Natural killer cell (primary cell): ENCODE measurements at regions not wholly inside any gene's neighbourhood (a gene's known extent, or its start where the extent isn't known, plus 50 kb on each side); places are given as distances from the start of the nearest gene placed in this dataset.

Source experiments
- ATAC-seq, 3 donors: fragments of 150-1000 bp in 2 of 3; fragments of 200-7000 bp in 1 of 3; cut with Tn5 transposase; 1 replicate in 1 of 3; 2 replicates in 2 of 3; pipeline ENCODE4 v1.10.0; 2021; ENCODE audit warnings: mild to moderate bottlenecking in 2 of 3, moderate library complexity in 2 of 3
- DNase-seq, 2 donors: peaks; one replicate each; pipeline versions ENCODE4 v3.0.0 to v3.0.0-alpha.2; 2013 to 2021; ENCODE audit warnings: mixed read lengths in 1 of 2
- H3K27ac ChIP-seq: one replicate; pipeline ENCODE4 v1.5.1; 2013; ENCODE audit warnings: mild to moderate bottlenecking, low read length
- H3K27me3 ChIP-seq: one replicate; pipeline ENCODE4 v1.6.1; 2013; ENCODE audit warnings: low read length; ENCODE audit not compliant: control insufficient read depth, insufficient read depth
- H3K36me3 ChIP-seq: one replicate; pipeline ENCODE4 v1.6.1; 2013; ENCODE audit warnings: low read length; ENCODE audit not compliant: control insufficient read depth, insufficient read depth
- H3K4me1 ChIP-seq: one replicate; pipeline ENCODE4 v1.6.1; 2013; ENCODE audit warnings: low read length; ENCODE audit not compliant: control insufficient read depth, insufficient read depth
- H3K4me3 ChIP-seq: one replicate; pipeline ENCODE4 v1.5.1; 2013; ENCODE audit warnings: low read length
- H3K9me3 ChIP-seq: one replicate; pipeline ENCODE4 v1.6.1; 2013; ENCODE audit warnings: low read length; ENCODE audit not compliant: control insufficient read depth, insufficient read depth
- H3K27ac Mint-ChIP-seq, 2 donors: one replicate each; pipeline ENCODE4 v1.8.0; 2022; ENCODE audit warnings: mild to moderate bottlenecking in 2 of 2, mixed read lengths in 2 of 2, moderate library complexity in 1 of 2
- H3K27me3 Mint-ChIP-seq, 2 donors: one replicate each; pipeline ENCODE4 v1.8.0; 2022; ENCODE audit warnings: low read depth in 2 of 2, mixed read lengths in 2 of 2
- H3K36me3 Mint-ChIP-seq: one replicate; pipeline ENCODE4 v1.8.0; 2022; ENCODE audit warnings: mixed read lengths
- H3K4me1 Mint-ChIP-seq, 2 donors: one replicate each; pipeline ENCODE4 v1.8.0; 2022; ENCODE audit warnings: mixed read lengths in 2 of 2
- H3K4me3 Mint-ChIP-seq: one replicate; pipeline ENCODE4 v1.8.0; 2022; ENCODE audit warnings: mild to moderate bottlenecking, moderate library complexity, mixed read lengths
- H3K9me3 Mint-ChIP-seq, 2 donors: one replicate each; pipeline ENCODE4 v1.8.0; 2022; ENCODE audit warnings: mixed read lengths in 2 of 2
- CTCF ChIP-seq: fragments of 200-600 bp; IDR thresholded peaks from one replicate; pipeline ENCODE4 v1.8.0; 2022; ENCODE audit warnings: antibody characterized with exemption
- WGBS: methylation state at CpG from one replicate; pipeline ENCODE4 v1.1.7; 2013; ENCODE audit warnings: missing lambda C conversion rate; ENCODE audit not compliant: insufficient coverage; 5-methylcytosine and 5-hydroxymethylcytosine counted together
- intact Hi-C: fragments of 100-400 bp; cut with micrococcal nuclease; formaldehyde crosslinking; loops from one replicate; pipeline ENCODE4 v1.14.2; 2022

GRCh38 chr2:183919167-183919566, 679.2 kb upstream of the ZNF804A start:
- H3K27ac Mint-ChIP-seq, result no peak overlapping the region
- no peaks in the 10 kb centered on the region for H3K36me3 Mint-ChIP-seq
- peaks cover 6 to 17% of the 10 kb centered on the region in 2 donors for H3K9me3 Mint-ChIP-seq
- H3K4me1 ChIP-seq, result no peaks in the 10 kb centered on the region
- no peak overlapping the region for H3K4me3 Mint-ChIP-seq
- H3K4me1 Mint-ChIP-seq, result no peaks in the 10 kb centered on the region
- no peaks in the 10 kb centered on the region for H3K9me3 ChIP-seq
- H3K4me3 ChIP-seq, result no peak overlapping the region
- H3K27me3 Mint-ChIP-seq, result no peaks in the 10 kb centered on the region
- H3K27ac ChIP-seq, result no peak overlapping the region
- no peaks in the 10 kb centered on the region for H3K36me3 ChIP-seq
- ATAC-seq (no peak), DNase-seq (no peak)
- WGBS, result no CpG with 5 or more reads among the region's 1 CpG
- no peak for TF ChIP-seq CTCF
- H3K27me3 ChIP-seq, result no peaks in the 10 kb centered on the region
- intact Hi-C loops, result no loop called here

- H3K4me1 ChIP-seq, result no peaks in the 10 kb centered on the region
- DNase-seq (no peak), ATAC-seq (no peak)
- H3K4me1 Mint-ChIP-seq, result no peaks in the 10 kb centered on the region
- H3K9me3 Mint-ChIP-seq, result peaks cover 6 to 17% of the 10 kb centered on the region in 2 donors
- H3K27me3 Mint-ChIP-seq, result no peaks in the 10 kb centered on the region
- H3K27ac ChIP-seq, result no peak overlapping the region
- no peaks in the 10 kb centered on the region for H3K36me3 Mint-ChIP-seq
- TF ChIP-seq CTCF, result no peak
- 86% methylated on average over 2 of the region's 2 CpGs for WGBS
- H3K27ac Mint-ChIP-seq, result no peak overlapping the region
- no peaks in the 10 kb centered on the region for H3K36me3 ChIP-seq
- intact Hi-C loops, result no loop called here
- H3K4me3 Mint-ChIP-seq, result no peak overlapping the region
- H3K9me3 ChIP-seq, result no peaks in the 10 kb centered on the region
- no peak overlapping the region for H3K4me3 ChIP-seq
- H3K27me3 ChIP-seq, result no peaks in the 10 kb centered on the region
These were observed 678.4 kb upstream of the ZNF804A start for GRCh38 chr2:183919926-183920325.

GRCh38 chr2:183925281-183925680, 673.0 kb upstream of the ZNF804A start:
- no peaks in the 10 kb centered on the region for H3K4me1 Mint-ChIP-seq
- H3K9me3 ChIP-seq, result peaks cover 12% of the 10 kb centered on the region
- H3K27ac ChIP-seq, result no peak overlapping the region
- H3K9me3 Mint-ChIP-seq, result peaks cover 10 to 20% of the 10 kb centered on the region in 2 donors
- ATAC-seq (no peak), DNase-seq (no peak)
- no peaks in the 10 kb centered on the region for H3K27me3 ChIP-seq
- H3K4me1 ChIP-seq, result no peaks in the 10 kb centered on the region
- no peak overlapping the region for H3K4me3 Mint-ChIP-seq
- WGBS, result no CpG with 5 or more reads among the region's 1 CpG
- H3K36me3 Mint-ChIP-seq, result peaks cover 13% of the 10 kb centered on the region
- H3K27me3 Mint-ChIP-seq, result no peaks in the 10 kb centered on the region
- intact Hi-C loops, result no loop called here
- H3K27ac Mint-ChIP-seq, result no peak overlapping the region
- no peaks in the 10 kb centered on the region for H3K36me3 ChIP-seq
- no peak for TF ChIP-seq CTCF
- H3K4me3 ChIP-seq, result no peak overlapping the region

GRCh38 chr2:183926433-183926832, 671.9 kb upstream of the ZNF804A start:
- ATAC-seq (no peak), DNase-seq (no peak)
- H3K27ac Mint-ChIP-seq, result no peak overlapping the region
- H3K36me3 Mint-ChIP-seq, result peaks cover 13% of the 10 kb centered on the region
- no peak overlapping the region for H3K27ac ChIP-seq
- WGBS, result 100% methylated on average over 1 of the region's 1 CpG
- H3K4me3 Mint-ChIP-seq, result no peak overlapping the region
- no peaks in the 10 kb centered on the region for H3K4me1 ChIP-seq
- intact Hi-C loops, result no loop called here
- no peaks in the 10 kb centered on the region for H3K27me3 Mint-ChIP-seq
- H3K4me3 ChIP-seq, result no peak overlapping the region
- peaks cover 12% of the 10 kb centered on the region for H3K9me3 ChIP-seq
- peaks cover 10 to 19% of the 10 kb centered on the region in 2 donors for H3K9me3 Mint-ChIP-seq
- no peaks in the 10 kb centered on the region for H3K27me3 ChIP-seq
- no peak for TF ChIP-seq CTCF
- H3K4me1 Mint-ChIP-seq, result no peaks in the 10 kb centered on the region
- H3K36me3 ChIP-seq, result no peaks in the 10 kb centered on the region
